SK-N-SH treated with all-trans-retinoic acid at 6 μM for 48 hours (cell line): ENCODE measurements at regions not wholly inside any gene's neighbourhood (a gene's known extent, or its start where the extent isn't known, plus 50 kb on each side); places are given as distances from the start of the nearest gene placed in this dataset.
"Not testable (repeated sequence)": the region's sequence is repeated elsewhere in the genome, so short reads cannot be mapped to it uniquely, and the experiment has no call there.

ENCODE experiments used
- ATAC-seq: fragments of 200-7000 bp; cut with Tn5 transposase; 3 replicates; pipeline ENCODE4 v1.9.1; 2020; ENCODE audit warnings: mild to moderate bottlenecking, moderate library complexity
- ARNTL ChIP-seq: fragments of 450-650 bp; formaldehyde crosslinking; IDR thresholded peaks from 2 replicates; pipeline ENCODE4 v1.5.0; 2020; ENCODE audit warnings: low read depth, mild to moderate bottlenecking, moderate library complexity, borderline replicate concordance
- ESRRG ChIP-seq: fragments of 250-450 bp; sonication (Bioruptor Pico); IDR thresholded peaks from 2 replicates; pipeline ENCODE4 v1.6.1; 2021; ENCODE audit warnings: mild to moderate bottlenecking
- GLIS3 ChIP-seq: fragments of 250-450 bp; sonication (Bioruptor Pico); IDR thresholded peaks from 2 replicates; pipeline ENCODE4 v1.5.0; 2020; ENCODE audit warnings: mild to moderate bottlenecking, moderate library complexity
- ISL1 ChIP-seq: fragments of 250-450 bp; sonication (Bioruptor Pico); IDR thresholded peaks from 2 replicates; pipeline ENCODE4 v2.1.2; 2022; ENCODE audit warnings: mild to moderate bottlenecking, moderate library complexity
- OSR1 ChIP-seq: fragments of 250-450 bp; sonication (Bioruptor Pico); IDR thresholded peaks from 2 replicates; pipeline ENCODE4 v1.8.0; 2022; ENCODE audit warnings: moderate library complexity, mild to moderate bottlenecking, inconsistent platforms
- PPARA ChIP-seq: fragments of 250-450 bp; sonication (Bioruptor Pico); IDR thresholded peaks from 2 replicates; pipeline ENCODE4 v1.5.0; 2020; ENCODE audit warnings: mild to moderate bottlenecking, borderline replicate concordance
- RARB ChIP-seq: fragments of 250-450 bp; sonication (Bioruptor Pico); IDR thresholded peaks from 2 replicates; pipeline ENCODE4 v1.8.0; 2021; ENCODE audit warnings: mild to moderate bottlenecking, moderate library complexity
- TCF4 ChIP-seq: fragments of 250-450 bp; sonication (Bioruptor Pico); IDR thresholded peaks from 2 replicates; pipeline ENCODE4 v1.8.0; 2021; ENCODE audit warnings: mild to moderate bottlenecking, moderate library complexity, borderline replicate concordance
- TOX ChIP-seq: fragments of 250-450 bp; sonication (Bioruptor Pico); IDR thresholded peaks from 2 replicates; pipeline ENCODE4 v1.8.0; 2021; ENCODE audit warnings: mild to moderate bottlenecking, moderate library complexity, borderline replicate concordance
- ZC3H10 ChIP-seq: fragments of 250-450 bp; sonication (Bioruptor Pico); IDR thresholded peaks from 2 replicates; pipeline ENCODE4 v1.5.1; 2021; ENCODE audit warnings: mild to moderate bottlenecking, moderate library complexity
- ZFP30 ChIP-seq: fragments of 450-650 bp; formaldehyde crosslinking; IDR thresholded peaks from 2 replicates; pipeline ENCODE4 v1.5.0; 2022; ENCODE audit warnings: mild to moderate bottlenecking, moderate library complexity
- ZNF565 ChIP-seq: fragments of 450-650 bp; formaldehyde crosslinking; conservative IDR thresholded peaks from 2 replicates; pipeline ENCODE4 v1.5.0; 2020; ENCODE audit warnings: low read depth, mild to moderate bottlenecking, moderate library complexity
- ZNF70 ChIP-seq: fragments of 450-650 bp; formaldehyde crosslinking; IDR thresholded peaks from 2 replicates; pipeline ENCODE4 v1.5.0; 2020; ENCODE audit warnings: mild to moderate bottlenecking, moderate library complexity
- ZNF8 ChIP-seq: fragments of 450-650 bp; formaldehyde crosslinking; IDR thresholded peaks from 2 replicates; pipeline ENCODE4 v1.5.0; 2020; ENCODE audit warnings: mild to moderate bottlenecking, moderate library complexity
- TF ChIP-seq, protein P1 (sequence below): fragments of 250-450 bp; sonication (Bioruptor Pico); IDR thresholded peaks from 2 replicates; pipeline ENCODE4 v1.5.0; 2020; ENCODE audit warnings: mild to moderate bottlenecking, moderate library complexity
- TF ChIP-seq, protein P2 (sequence below): fragments of 250-450 bp; sonication (Bioruptor Pico); IDR thresholded peaks from 2 replicates; pipeline ENCODE4 v1.8.0; 2021; ENCODE audit warnings: low read depth, mild to moderate bottlenecking, moderate library complexity, borderline replicate concordance
- TF ChIP-seq, protein P3 (sequence below): fragments of 250-450 bp; sonication (Bioruptor Pico); IDR thresholded peaks from 2 replicates; pipeline ENCODE4 v1.5.1; 2021; ENCODE audit warnings: mild to moderate bottlenecking, moderate library complexity
- TF ChIP-seq, protein P4 (sequence below): fragments of 250-450 bp; sonication (Bioruptor Pico); IDR thresholded peaks from 2 replicates; pipeline ENCODE4 v1.5.1; 2020; ENCODE audit warnings: low read depth, mild to moderate bottlenecking, moderate library complexity
- TF ChIP-seq, protein P5 (sequence below): fragments of 250-450 bp; sonication (Bioruptor Pico); IDR thresholded peaks from 2 replicates; pipeline ENCODE4 v1.8.0; 2020; ENCODE audit warnings: mild to moderate bottlenecking, moderate library complexity, borderline replicate concordance

DNA sequence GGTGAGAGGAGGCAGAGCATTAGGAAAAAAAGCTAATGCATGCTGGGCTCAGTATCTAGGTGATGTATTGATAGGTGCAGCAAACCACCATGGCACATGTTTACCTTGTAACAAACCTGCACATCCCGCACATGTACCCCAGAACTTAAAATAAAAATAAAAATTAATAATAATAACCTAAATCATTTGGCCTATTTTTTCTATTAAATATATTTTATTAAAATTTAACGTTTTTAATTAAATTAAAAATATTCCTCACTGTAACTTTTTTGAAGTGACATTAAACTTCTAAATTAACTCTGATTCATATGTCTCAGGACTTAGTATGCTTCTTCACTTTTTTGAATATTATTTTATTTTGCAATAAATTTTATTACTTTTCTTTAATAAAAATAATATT, 83.7 kb upstream of the PARP8 start:
- ATAC-seq, result no peak
- TF ChIP-seq ISL1, result no peak
- TF ChIP-seq, protein P1, sequence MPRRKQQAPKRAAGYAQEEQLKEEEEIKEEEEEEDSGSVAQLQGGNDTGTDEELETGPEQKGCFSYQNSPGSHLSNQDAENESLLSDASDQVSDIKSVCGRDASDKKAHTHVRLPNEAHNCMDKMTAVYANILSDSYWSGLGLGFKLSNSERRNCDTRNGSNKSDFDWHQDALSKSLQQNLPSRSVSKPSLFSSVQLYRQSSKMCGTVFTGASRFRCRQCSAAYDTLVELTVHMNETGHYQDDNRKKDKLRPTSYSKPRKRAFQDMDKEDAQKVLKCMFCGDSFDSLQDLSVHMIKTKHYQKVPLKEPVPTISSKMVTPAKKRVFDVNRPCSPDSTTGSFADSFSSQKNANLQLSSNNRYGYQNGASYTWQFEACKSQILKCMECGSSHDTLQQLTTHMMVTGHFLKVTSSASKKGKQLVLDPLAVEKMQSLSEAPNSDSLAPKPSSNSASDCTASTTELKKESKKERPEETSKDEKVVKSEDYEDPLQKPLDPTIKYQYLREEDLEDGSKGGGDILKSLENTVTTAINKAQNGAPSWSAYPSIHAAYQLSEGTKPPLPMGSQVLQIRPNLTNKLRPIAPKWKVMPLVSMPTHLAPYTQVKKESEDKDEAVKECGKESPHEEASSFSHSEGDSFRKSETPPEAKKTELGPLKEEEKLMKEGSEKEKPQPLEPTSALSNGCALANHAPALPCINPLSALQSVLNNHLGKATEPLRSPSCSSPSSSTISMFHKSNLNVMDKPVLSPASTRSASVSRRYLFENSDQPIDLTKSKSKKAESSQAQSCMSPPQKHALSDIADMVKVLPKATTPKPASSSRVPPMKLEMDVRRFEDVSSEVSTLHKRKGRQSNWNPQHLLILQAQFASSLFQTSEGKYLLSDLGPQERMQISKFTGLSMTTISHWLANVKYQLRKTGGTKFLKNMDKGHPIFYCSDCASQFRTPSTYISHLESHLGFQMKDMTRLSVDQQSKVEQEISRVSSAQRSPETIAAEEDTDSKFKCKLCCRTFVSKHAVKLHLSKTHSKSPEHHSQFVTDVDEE, result no peak
- no peak for TF ChIP-seq TCF4 (CRISPR knock-in tag)
- no peak for TF ChIP-seq ESRRG (CRISPR knock-in tag)
- TF ChIP-seq ZNF565, result no peak
- TF ChIP-seq, protein P2, sequence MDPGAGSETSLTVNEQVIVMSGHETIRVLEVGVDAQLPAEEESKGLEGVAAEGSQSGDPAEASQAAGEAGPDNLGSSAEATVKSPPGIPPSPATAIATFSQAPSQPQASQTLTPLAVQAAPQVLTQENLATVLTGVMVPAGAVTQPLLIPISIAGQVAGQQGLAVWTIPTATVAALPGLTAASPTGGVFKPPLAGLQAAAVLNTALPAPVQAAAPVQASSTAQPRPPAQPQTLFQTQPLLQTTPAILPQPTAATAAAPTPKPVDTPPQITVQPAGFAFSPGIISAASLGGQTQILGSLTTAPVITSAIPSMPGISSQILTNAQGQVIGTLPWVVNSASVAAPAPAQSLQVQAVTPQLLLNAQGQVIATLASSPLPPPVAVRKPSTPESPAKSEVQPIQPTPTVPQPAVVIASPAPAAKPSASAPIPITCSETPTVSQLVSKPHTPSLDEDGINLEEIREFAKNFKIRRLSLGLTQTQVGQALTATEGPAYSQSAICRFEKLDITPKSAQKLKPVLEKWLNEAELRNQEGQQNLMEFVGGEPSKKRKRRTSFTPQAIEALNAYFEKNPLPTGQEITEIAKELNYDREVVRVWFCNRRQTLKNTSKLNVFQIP (CRISPR knock-in tag), result no peak
- no peak for TF ChIP-seq RARB (CRISPR knock-in tag)
- TF ChIP-seq, protein P3, sequence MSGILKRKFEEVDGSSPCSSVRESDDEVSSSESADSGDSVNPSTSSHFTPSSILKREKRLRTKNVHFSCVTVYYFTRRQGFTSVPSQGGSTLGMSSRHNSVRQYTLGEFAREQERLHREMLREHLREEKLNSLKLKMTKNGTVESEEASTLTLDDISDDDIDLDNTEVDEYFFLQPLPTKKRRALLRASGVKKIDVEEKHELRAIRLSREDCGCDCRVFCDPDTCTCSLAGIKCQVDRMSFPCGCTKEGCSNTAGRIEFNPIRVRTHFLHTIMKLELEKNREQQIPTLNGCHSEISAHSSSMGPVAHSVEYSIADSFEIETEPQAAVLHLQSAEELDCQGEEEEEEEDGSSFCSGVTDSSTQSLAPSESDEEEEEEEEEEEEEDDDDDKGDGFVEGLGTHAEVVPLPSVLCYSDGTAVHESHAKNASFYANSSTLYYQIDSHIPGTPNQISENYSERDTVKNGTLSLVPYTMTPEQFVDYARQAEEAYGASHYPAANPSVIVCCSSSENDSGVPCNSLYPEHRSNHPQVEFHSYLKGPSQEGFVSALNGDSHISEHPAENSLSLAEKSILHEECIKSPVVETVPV (CRISPR knock-in tag), result no peak
- TF ChIP-seq ARNTL (CRISPR knock-in tag), result no peak
- TF ChIP-seq TOX, result no peak
- no peak for TF ChIP-seq ZNF8
- TF ChIP-seq, protein P4, sequence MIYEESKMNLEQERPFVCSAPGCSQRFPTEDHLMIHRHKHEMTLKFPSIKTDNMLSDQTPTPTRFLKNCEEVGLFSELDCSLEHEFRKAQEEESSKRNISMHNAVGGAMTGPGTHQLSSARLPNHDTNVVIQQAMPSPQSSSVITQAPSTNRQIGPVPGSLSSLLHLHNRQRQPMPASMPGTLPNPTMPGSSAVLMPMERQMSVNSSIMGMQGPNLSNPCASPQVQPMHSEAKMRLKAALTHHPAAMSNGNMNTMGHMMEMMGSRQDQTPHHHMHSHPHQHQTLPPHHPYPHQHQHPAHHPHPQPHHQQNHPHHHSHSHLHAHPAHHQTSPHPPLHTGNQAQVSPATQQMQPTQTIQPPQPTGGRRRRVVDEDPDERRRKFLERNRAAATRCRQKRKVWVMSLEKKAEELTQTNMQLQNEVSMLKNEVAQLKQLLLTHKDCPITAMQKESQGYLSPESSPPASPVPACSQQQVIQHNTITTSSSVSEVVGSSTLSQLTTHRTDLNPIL (CRISPR knock-in tag), result no peak
- TF ChIP-seq, protein P5, sequence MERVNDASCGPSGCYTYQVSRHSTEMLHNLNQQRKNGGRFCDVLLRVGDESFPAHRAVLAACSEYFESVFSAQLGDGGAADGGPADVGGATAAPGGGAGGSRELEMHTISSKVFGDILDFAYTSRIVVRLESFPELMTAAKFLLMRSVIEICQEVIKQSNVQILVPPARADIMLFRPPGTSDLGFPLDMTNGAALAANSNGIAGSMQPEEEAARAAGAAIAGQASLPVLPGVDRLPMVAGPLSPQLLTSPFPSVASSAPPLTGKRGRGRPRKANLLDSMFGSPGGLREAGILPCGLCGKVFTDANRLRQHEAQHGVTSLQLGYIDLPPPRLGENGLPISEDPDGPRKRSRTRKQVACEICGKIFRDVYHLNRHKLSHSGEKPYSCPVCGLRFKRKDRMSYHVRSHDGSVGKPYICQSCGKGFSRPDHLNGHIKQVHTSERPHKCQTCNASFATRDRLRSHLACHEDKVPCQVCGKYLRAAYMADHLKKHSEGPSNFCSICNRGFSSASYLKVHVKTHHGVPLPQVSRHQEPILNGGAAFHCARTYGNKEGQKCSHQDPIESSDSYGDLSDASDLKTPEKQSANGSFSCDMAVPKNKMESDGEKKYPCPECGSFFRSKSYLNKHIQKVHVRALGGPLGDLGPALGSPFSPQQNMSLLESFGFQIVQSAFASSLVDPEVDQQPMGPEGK, result no peak
- TF ChIP-seq ZC3H10 (CRISPR knock-in tag), result no peak
- no peak for TF ChIP-seq PPARA (CRISPR knock-in tag)
- no peak for TF ChIP-seq ZFP30 (CRISPR knock-in tag)
- TF ChIP-seq GLIS3 (CRISPR knock-in tag), result no peak

DNA sequence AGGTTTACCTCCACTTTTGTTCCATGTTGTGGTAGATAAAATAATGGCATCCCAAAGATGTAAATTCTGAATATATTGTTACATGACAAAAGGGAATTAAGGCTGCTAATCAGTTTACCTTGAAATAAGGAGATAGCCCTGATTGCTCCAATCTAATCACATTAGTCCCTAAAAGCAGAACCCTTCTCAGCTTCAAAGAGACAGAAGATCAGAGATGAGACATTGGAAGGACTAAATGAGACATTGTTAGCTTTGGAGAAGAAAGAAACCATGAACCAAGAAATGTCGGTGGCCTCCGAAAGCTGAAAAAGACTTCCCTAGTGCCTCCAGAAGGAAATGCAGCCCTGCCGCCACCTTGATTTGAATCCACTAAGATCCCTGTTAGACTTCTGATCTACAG, 82.8 kb upstream of the PARP8 start:
- no peak for ATAC-seq
- TF ChIP-seq ISL1 (no peak), OSR1 (CRISPR knock-in tag) (no peak), TCF4 (CRISPR knock-in tag) (no peak), PPARA (CRISPR knock-in tag) (no peak), ESRRG (CRISPR knock-in tag) (no peak), ZC3H10 (CRISPR knock-in tag) (no peak), RARB (CRISPR knock-in tag) (no peak), ZNF70 (CRISPR knock-in tag) (no peak)
- TF ChIP-seq, protein P4 (CRISPR knock-in tag), result no peak
- TF ChIP-seq, all 23 proteins: peak for 0

DNA sequence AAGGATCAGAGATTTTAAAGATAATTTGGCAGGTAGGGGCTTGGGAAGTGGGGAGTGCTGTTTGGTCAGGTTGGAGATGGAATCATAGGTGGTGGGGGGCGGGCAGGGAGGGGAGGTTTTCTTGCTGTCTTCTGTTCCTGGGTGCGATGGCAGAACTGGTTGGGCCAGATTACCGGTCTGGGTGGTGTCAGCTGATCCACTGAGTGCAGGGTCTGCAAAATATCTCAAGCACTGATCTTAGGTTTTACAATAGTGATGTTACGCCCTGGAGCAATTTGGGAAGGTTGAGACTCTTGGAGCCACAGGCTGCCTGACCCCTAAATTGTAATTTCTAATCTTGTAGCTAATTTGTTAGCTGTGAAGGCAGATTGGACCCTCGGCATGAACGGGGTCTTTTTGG, 78.0 kb upstream of the PARP8 start:
- not testable (repeated sequence) for ATAC-seq

DNA sequence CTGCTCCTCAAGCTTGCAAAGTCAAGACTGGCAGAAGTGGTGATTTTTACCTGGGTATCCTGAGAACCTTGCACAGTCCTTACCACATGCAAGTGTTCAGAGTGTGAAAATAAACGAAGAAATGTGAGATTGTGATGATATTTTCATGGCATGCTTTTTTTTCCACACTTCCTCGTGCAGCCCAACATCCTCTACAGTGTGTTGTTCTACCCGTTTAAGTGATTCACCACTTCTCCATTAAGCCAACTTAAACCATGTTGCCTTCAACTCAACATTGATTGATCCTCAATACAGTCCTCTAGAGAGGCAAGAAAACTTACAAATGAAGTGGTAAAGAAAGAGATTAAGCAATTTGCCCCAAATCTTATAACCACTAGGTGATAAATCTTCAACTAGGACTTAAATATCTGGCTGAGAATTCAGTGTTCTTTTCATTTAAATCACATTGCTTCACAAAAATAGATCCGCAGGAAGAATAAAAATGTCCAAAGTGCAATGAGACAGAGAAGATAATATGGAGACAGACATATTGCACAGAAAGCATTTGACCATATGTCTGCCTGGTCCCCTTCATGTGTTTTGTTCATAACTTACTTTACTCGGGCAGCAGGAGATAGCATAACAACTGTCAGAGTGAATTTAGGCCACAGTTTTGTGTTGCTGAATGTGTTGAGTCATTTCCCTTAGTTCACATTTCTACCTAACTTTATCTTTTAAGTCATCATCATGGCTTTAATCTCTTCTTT, 75.8 kb upstream of the PARP8 start:
- not testable (repeated sequence) for ATAC-seq

DNA sequence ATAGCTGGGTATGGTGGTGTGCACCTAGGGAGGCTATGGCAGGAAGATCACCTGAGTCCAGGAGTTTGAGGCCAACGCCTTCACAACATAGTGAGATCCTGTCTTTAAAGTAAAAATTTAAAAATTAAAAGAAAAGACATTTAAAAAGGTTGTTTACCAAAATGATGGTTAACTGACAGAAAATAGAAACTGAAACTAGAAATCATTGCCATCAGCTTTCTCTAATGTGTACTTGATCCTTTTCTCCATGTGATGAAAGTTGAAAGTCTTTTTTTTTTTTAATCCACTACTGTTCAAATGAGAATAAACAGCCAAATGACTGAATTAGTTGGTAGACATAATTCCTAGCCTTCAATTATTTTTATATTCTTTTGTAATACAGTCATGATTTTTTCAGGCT, 75.1 kb upstream of the PARP8 start:
- ATAC-seq, result not testable (repeated sequence)
